ENCODE measurements at regions not wholly inside any gene's neighbourhood (a gene's known extent, or its start where the extent isn't known, plus 50 kb on each side); places are given as distances from the start of the nearest gene placed in this dataset.
"Not testable (repeated sequence)": the region's sequence is repeated elsewhere in the genome, so short reads cannot be mapped to it uniquely, and the experiment has no call there.

- no peaks in the 10 kb centered on the region for H3K36me3 Mint-ChIP-seq
- H3K4me1 Mint-ChIP-seq = no peaks in the 10 kb centered on the region
- DNase-seq (ENCODE audit: low spot score in 2 of 2) (no peak), ATAC-seq (no peak)
- no peak overlapping the region for H3K4me3 Mint-ChIP-seq
- H3K27ac Mint-ChIP-seq = no peak overlapping the region
- peaks cover 7% of the 10 kb centered on the region for H3K9me3 Mint-ChIP-seq
Observed at GRCh38 chr2:4914551-4914950, 777.6 kb upstream of the SOX11 start.

- Mint-ChIP-seq H3K4me1 (no peaks in the 10 kb centered on the region), H3K36me3 (no peaks in the 10 kb centered on the region), H3K9me3 (peaks cover 7% of the 10 kb centered on the region), H3K4me3 (no peak overlapping the region), H3K27ac (no peak overlapping the region)
- no peak for ATAC-seq
- no peak for DNase-seq (ENCODE audit: low spot score in 2 of 2)
Observed at GRCh38 chr2:4915357-4915756, 776.8 kb upstream of the SOX11 start.

DNA sequence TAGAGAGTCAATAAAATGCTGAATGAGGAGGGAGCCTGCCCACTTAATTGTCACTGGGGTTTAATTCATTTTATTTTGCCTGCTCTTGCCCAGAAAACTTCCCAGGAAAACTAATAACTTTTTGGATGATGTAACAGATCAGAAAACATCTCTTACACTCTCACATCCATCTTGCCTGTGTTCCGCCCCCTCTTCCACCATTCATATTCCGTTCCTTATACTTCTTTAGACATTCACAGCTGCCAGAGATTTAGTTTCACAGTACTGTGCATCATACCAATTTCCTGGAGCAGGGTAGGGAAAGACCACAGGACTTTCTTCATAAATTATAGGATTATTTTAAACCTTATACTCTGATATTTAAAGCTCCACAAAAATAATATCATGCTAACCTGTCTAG is 776.1 kb upstream of the SOX11 start:
- Mint-ChIP-seq H3K9me3 (peaks cover 7% of the 10 kb centered on the region), H3K4me3 (no peak overlapping the region), H3K27ac (no peak overlapping the region), H3K36me3 (no peaks in the 10 kb centered on the region), H3K4me1 (no peaks in the 10 kb centered on the region)
- DNase-seq (ENCODE audit: low spot score in 2 of 2) (no peak), ATAC-seq (no peak)

DNA sequence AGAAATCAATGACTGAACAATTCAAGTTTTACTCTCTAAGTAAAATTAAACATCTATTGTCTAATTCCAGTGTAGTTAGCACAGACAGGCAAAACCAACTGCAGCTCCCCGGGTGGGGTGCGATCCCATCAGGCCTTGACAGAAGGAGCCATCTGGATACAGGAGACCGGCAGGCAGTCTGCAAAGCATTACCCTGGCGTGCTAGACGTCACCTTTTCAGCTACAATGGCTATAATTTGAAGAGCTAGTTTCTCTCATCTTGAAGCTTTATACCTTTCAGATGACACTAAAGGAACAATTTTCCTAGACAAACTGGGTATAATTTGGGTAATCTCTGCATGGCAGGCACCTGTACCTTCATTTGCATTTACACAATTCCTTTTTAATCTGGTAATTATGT is 761.5 kb upstream of the SOX11 start:
- no peak overlapping the region for H3K4me3 Mint-ChIP-seq
- no peaks in the 10 kb centered on the region for H3K4me1 Mint-ChIP-seq
- H3K27ac Mint-ChIP-seq = no peak overlapping the region
- no peak for DNase-seq (ENCODE audit: low spot score in 2 of 2)
- H3K36me3 Mint-ChIP-seq = no peaks in the 10 kb centered on the region
- peaks cover 14% of the 10 kb centered on the region for H3K9me3 Mint-ChIP-seq
- no peak for ATAC-seq

- Mint-ChIP-seq H3K36me3 (no peaks in the 10 kb centered on the region), H3K4me3 (no peak overlapping the region), H3K9me3 (peaks cover 18% of the 10 kb centered on the region), H3K27ac (no peak overlapping the region), H3K4me1 (no peaks in the 10 kb centered on the region)
- DNase-seq (ENCODE audit: low spot score in 2 of 2) = no peak
- ATAC-seq = no peak
Observed at GRCh38 chr2:4931721-4932365, 760.3 kb upstream of the SOX11 start.

DNA sequence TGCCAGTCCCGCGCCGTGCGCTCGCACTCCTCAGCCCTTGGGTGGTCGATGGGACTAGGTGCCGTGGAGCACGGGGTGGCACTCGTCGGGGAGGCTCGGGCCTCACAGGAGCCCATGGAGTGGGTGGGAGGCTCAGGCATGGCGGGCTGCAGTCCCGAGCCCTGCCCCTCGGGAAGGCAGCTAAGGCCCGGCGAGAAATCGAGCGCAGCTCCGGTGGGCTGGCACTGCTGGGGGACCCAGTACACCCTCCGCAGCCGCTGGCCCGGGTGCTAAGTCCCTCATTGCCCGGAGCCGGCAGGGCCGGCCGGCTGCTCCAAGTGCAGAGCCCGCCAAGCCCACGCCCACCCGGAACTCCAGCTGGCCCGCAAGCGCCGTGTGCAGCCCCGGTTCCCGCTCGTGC is 756.9 kb upstream of the SOX11 start:
- not testable (repeated sequence) for H3K27ac Mint-ChIP-seq; H3K4me1 Mint-ChIP-seq; DNase-seq (ENCODE audit: low spot score in 2 of 2); H3K4me3 Mint-ChIP-seq; H3K36me3 Mint-ChIP-seq; ATAC-seq
- peaks cover 12% of the 10 kb centered on the region for H3K9me3 Mint-ChIP-seq

DNA sequence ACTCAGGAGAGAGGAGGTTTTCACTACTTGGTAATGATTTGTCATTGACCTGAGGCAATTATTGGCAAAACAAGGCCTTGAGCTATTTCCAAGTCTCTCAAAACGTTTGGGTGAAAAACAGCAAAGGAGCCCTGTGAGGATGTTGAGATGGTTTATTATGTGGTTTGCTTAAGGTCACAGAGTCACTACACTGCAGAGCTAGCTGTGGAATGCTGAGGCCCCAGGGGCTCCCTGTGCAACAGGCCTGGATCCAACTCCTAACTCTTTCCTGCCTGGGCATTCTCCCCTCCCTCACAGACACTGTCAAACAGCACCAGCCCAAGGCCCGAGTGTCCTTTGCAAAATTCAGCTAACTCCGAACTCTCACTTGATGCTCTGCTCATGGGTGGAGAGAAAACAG is 754.6 kb upstream of the SOX11 start:
- Mint-ChIP-seq H3K9me3 (peaks cover 17% of the 10 kb centered on the region), H3K36me3 (no peaks in the 10 kb centered on the region), H3K27ac (no peak overlapping the region), H3K4me1 (no peaks in the 10 kb centered on the region), H3K4me3 (no peak overlapping the region)
- no peak for ATAC-seq
- no peak for DNase-seq (ENCODE audit: low spot score in 2 of 2)

DNA sequence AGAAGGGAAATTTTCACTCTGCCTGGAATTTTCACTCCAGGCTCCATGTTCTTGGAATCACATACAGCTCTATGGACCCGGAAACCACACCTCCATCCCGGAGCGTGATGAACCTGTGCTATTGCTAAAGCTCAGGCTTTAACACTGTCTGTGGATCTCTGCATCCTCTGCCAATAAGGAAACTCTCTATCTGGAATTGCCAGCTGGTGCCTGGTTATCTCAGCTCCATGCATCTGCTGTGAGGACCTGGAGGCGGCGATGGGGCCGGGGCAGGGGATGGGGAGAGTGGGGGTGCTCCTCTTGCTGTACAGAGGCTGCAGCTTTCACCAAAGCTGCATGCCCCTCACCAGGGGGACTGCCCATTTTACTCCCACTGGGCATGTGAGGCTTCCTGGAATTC is 754.0 kb upstream of the SOX11 start:
- no peaks in the 10 kb centered on the region for H3K36me3 Mint-ChIP-seq
- H3K27ac Mint-ChIP-seq = no peak overlapping the region
- ATAC-seq = no peak
- no peaks in the 10 kb centered on the region for H3K4me1 Mint-ChIP-seq
- no peak overlapping the region for H3K4me3 Mint-ChIP-seq
- no peak for DNase-seq (ENCODE audit: low spot score in 2 of 2)
- H3K9me3 Mint-ChIP-seq = peaks cover 17% of the 10 kb centered on the region

DNA sequence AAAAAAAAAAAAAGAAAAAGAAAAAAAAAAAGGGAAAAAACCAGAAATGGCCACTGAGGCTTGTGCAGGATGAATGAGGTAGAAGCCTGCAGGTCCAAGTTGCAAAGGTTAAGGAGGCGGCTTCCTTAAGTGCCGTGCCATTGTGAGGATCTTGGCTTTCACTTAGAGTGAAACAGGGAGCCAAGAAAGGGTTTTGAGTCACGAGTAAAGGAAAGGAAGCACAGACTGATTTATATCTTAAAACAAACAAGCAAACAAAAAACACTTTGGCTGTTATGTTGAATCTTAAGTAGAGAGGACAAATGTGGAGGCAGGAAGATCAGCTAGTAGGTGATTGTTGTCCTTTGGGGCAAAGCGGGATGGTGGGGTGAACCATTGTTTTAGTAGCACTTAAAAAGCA is 749.7 kb upstream of the SOX11 start:
- no peak overlapping the region for H3K4me3 Mint-ChIP-seq
- no peak for DNase-seq (ENCODE audit: low spot score in 2 of 2)
- H3K9me3 Mint-ChIP-seq = peaks cover 14% of the 10 kb centered on the region
- no peaks in the 10 kb centered on the region for H3K4me1 Mint-ChIP-seq
- ATAC-seq = no peak
- no peaks in the 10 kb centered on the region for H3K36me3 Mint-ChIP-seq
- no peak overlapping the region for H3K27ac Mint-ChIP-seq

GRCh38 chr2:4947911-4948310 is 744.3 kb upstream of the SOX11 start:
- Mint-ChIP-seq H3K9me3 (peaks cover 12% of the 10 kb centered on the region), H3K36me3 (no peaks in the 10 kb centered on the region), H3K4me3 (no peak overlapping the region), H3K4me1 (no peaks in the 10 kb centered on the region), H3K27ac (no peak overlapping the region)
- DNase-seq (ENCODE audit: low spot score in 2 of 2) = no peak
- ATAC-seq = no peak

- Mint-ChIP-seq H3K4me1 (no peaks in the 10 kb centered on the region), H3K36me3 (no peaks in the 10 kb centered on the region), H3K4me3 (no peak overlapping the region), H3K27ac (no peak overlapping the region), H3K9me3 (peaks cover 14% of the 10 kb centered on the region)
- ATAC-seq (no peak), DNase-seq (ENCODE audit: low spot score in 2 of 2) (no peak)
Observed at GRCh38 chr2:4951368-4951767, 740.8 kb upstream of the SOX11 start.

DNA sequence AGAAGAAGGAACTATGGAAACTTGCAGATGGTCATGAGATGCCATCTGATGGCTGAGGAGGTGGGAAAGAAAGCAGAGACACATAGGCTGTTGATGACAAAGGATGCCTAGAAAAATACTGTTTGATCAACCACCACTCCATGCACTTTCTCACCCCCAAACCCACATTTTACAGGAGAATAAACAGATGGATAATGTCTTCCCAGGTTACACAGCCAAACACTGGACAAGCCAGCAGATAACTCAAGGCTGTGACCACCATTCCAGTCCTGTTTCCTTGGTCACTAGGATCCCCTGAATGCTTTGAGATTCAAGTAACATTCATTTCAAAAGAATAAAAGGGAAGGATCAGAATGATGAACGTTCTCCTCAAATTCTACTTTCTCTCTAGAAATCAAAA is 733.0 kb upstream of the SOX11 start:
- no peaks in the 10 kb centered on the region for H3K4me1 Mint-ChIP-seq
- ATAC-seq (no peak), DNase-seq (ENCODE audit: low spot score in 2 of 2) (no peak)
- no peak overlapping the region for H3K4me3 Mint-ChIP-seq
- H3K36me3 Mint-ChIP-seq = no peaks in the 10 kb centered on the region
- peaks cover 7% of the 10 kb centered on the region for H3K9me3 Mint-ChIP-seq
- no peak overlapping the region for H3K27ac Mint-ChIP-seq

GRCh38 chr2:4962419-4962818 is 729.8 kb upstream of the SOX11 start:
- DNase-seq (ENCODE audit: low spot score in 2 of 2) = no peak
- H3K36me3 Mint-ChIP-seq = no peaks in the 10 kb centered on the region
- H3K9me3 Mint-ChIP-seq = peaks cover 13% of the 10 kb centered on the region
- no peaks in the 10 kb centered on the region for H3K4me1 Mint-ChIP-seq
- ATAC-seq = no peak
- no peak overlapping the region for H3K4me3 Mint-ChIP-seq
- no peak overlapping the region for H3K27ac Mint-ChIP-seq

DNA sequence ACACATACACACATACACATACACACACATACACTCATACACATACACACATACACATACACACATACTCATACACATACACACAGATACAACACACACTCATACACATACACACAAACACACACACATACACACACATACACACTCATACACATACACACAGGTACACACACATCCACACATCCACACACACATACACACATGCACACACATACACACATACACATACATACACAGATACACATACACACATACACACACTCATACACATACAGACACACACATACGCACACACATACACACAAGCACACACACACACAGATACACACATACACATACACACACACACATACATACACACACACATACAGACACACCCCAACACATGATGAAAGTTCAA is 729.1 kb upstream of the SOX11 start:
- Mint-ChIP-seq H3K4me3 (no peak overlapping the region), H3K36me3 (no peaks in the 10 kb centered on the region), H3K27ac (no peak overlapping the region), H3K4me1 (no peaks in the 10 kb centered on the region), H3K9me3 (peaks cover 15% of the 10 kb centered on the region)
- DNase-seq (ENCODE audit: low spot score in 2 of 2) = no peak
- ATAC-seq = no peak

DNA sequence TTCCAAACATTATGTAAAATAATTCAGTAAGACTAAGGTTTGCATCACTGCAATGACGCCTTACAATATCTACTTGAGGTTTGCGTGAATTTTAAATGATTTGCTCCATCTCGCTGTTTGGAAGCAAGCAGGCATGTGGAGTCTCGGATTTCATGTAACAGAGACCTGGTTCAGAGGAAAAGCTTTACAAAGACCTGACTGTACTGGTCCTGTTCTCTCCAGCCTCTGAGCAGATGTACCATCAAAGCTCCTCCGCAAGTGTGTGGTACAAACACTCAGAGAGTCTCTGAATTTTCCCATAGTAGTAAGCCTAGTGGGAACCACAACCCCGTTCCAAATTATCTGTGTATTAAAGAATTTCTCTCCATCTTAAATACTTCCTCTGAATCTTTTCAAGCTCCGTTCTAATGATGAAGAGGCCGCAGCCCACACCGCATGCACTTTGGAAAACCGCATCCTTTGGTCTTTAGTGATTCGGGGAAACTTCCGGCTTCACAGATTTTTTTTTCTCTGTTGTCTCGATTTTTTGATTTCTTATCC is 728.1 kb upstream of the SOX11 start:
- H3K36me3 Mint-ChIP-seq = no peaks in the 10 kb centered on the region
- H3K4me1 Mint-ChIP-seq = no peaks in the 10 kb centered on the region
- H3K27ac Mint-ChIP-seq = no peak overlapping the region

DNA sequence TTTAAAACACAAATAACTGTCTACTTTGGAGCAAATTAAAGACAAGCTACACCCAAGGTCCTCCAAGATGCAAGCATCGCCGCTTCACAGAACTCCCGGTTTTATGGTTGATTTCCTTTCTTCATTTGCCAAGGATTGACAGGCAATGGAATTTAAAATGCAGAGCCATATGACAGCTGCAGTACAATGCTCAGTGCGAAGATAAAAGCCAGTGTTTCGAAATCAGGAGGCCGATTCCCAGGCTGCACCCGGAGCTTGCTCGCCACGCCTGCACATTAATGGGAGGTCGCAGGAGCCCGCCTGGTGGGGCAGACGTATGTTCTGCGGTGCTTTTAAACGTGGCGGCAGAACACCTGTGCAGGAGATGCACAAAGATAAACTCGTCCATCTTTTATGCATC is 727.6 kb upstream of the SOX11 start:
- Mint-ChIP-seq H3K4me1 (no peaks in the 10 kb centered on the region), H3K36me3 (no peaks in the 10 kb centered on the region), H3K27ac (no peak overlapping the region), H3K4me3 (no peak overlapping the region), H3K9me3 (peaks cover 17% of the 10 kb centered on the region)
- ATAC-seq = no peak
- DNase-seq (ENCODE audit: low spot score in 2 of 2) = no peak

More for the DNA sequence above, 728.1 kb upstream of the SOX11 start:
- Mint-ChIP-seq H3K9me3 (peaks cover 15% of the 10 kb centered on the region), H3K4me3 (no peak overlapping the region)
- DNase-seq (ENCODE audit: low spot score in 2 of 2) (no peak), ATAC-seq (no peak)
